HCT116 (cell line): ENCODE measurements at regions not wholly inside any gene's neighbourhood (a gene's known extent, or its start where the extent isn't known, plus 50 kb on each side); places are given as distances from the start of the nearest gene placed in this dataset.

Experiments
- ATAC-seq: fragments of 200-7000 bp; cut with Tn5 transposase; 2 replicates; pipeline ENCODE4 v1.9.1; 2020; ENCODE audit warnings: mild to moderate bottlenecking, moderate library complexity
- BruUV-seq: library from RNA; stranded (reverse); fragments of 400-500 nt; replicated peaks from 2 replicates; lab custom pipeline; 2021; lab: Mats Ljungman, UMichigan
- CTCF ChIA-PET: fragments of 300-600 bp; sonication (Branson Sonifier 250); formaldehyde crosslinking; loops from one replicate; lab custom pipeline; 2021; ENCODE audit warnings: antibody characterized with exemption; lab: Charles Lee
- POLR2A ChIA-PET: fragments of 300-600, 350-600 bp; sonication (Branson Sonifier 250); formaldehyde crosslinking; loops from one replicate; lab custom pipeline; 2021; ENCODE audit warnings: antibody characterized with exemption; lab: Charles Lee
- RAD21 ChIA-PET, 2 experiments: fragments of 300-600 bp; sonication (Branson Sonifier 250); formaldehyde crosslinking; loops; one replicate each; lab custom pipeline; 2023; ENCODE audit warnings: low total read pairs in 2 of 2; ENCODE audit not compliant: uncharacterized antibody in 2 of 2, unreplicated experiment in 2 of 2, low non-redundant PET in 1 of 2; lab: Charles Lee
- DNase-seq: peaks from one replicate; pipeline ENCODE4 v3.0.0-alpha.2; 2010; ENCODE audit warnings: low read depth, low spot score
- H2AFZ ChIP-seq: fragments of 200-600 bp; shearing (Covaris generic), sonication (generic); 2 replicates; pipeline ENCODE4 v1.6.1; 2017; ENCODE audit warnings: low read depth, mixed run types, mixed read lengths, antibody characterized with exemption, low read length; ENCODE audit not compliant: poor library complexity, severe bottlenecking
- H3K27ac ChIP-seq: 2 replicates; pipeline ENCODE4 v1.5.1; 2012; ENCODE audit warnings: low read depth, low read length
- H3K27me3 ChIP-seq: fragments of 200-600 bp; sonication (generic); 2 replicates; pipeline ENCODE4 v1.6.1; 2016; ENCODE audit warnings: mixed run types, low read length, mixed read lengths; ENCODE audit not compliant: insufficient read depth
- H3K36me3 ChIP-seq, 2 experiments: fragments of 200-500 bp in 1 of 2; fragments of 200-600 bp in 1 of 2; sonication (Bioruptor generic) in 1 of 2; sonication (generic) in 1 of 2; 2 replicates each; pipeline versions ENCODE4 v1.5.1 to v1.6.1; 2014 to 2016; ENCODE audit warnings: low read length in 2 of 2, inconsistent platforms in 1 of 2, mixed read lengths in 1 of 2, mixed run types in 1 of 2; ENCODE audit not compliant: insufficient read depth in 2 of 2, control insufficient read depth in 1 of 2
- H3K4me1 ChIP-seq, 2 experiments: fragments of 200-600 bp in 1 of 2; sonication (generic) in 1 of 2; 2 replicates each; pipeline versions ENCODE4 v1.5.1 to v1.6.1; 2012 to 2017; ENCODE audit warnings: low read length in 2 of 2, inconsistent platforms in 1 of 2, mild to moderate bottlenecking in 1 of 2, mixed read lengths in 1 of 2, mixed run types in 1 of 2, moderate library complexity in 1 of 2; ENCODE audit not compliant: insufficient read depth in 2 of 2, control insufficient read depth in 1 of 2
- H3K4me2 ChIP-seq: fragments of 200-600 bp; sonication (generic); 2 replicates; pipeline ENCODE4 v1.6.1; 2017; ENCODE audit warnings: mixed run types, low read length, mixed read lengths
- H3K4me3 ChIP-seq, 2 experiments: fragments of 200-600 bp in 1 of 2; sonication (generic) in 1 of 2; replicated peaks in 1 of 2; 2 replicates each; pipeline ENCODE4 v1.5.1; 2011 to 2016; ENCODE audit warnings: low read length in 2 of 2, control low read depth in 1 of 2, low read depth in 1 of 2, mild to moderate bottlenecking in 1 of 2, mixed read lengths in 1 of 2, mixed run types in 1 of 2
- H3K79me2 ChIP-seq: fragments of 200-600 bp; sonication (generic); 2 replicates; pipeline ENCODE4 v1.6.1; 2017; ENCODE audit warnings: mild to moderate bottlenecking, mixed run types, low read length, moderate library complexity, mixed read lengths; ENCODE audit not compliant: insufficient read depth
- H3K9ac ChIP-seq: fragments of 200-600 bp; sonication (generic); 2 replicates; pipeline ENCODE4 v1.6.1; 2016; ENCODE audit warnings: low read length, mixed read lengths
- H3K9me2 ChIP-seq: fragments of 200-600 bp; sonication (generic), shearing (Covaris generic); 2 replicates; pipeline ENCODE4 v1.6.1; 2017; ENCODE audit warnings: mixed run types, mild to moderate bottlenecking, moderate library complexity; ENCODE audit not compliant: insufficient read depth
- H3K9me3 ChIP-seq, 2 experiments: fragments of 200-500 bp in 1 of 2; fragments of 200-600 bp in 1 of 2; sonication (Bioruptor generic) in 1 of 2; sonication (generic) in 1 of 2; 2 replicates each; pipeline ENCODE4 v1.6.1; 2014 to 2017; ENCODE audit warnings: low read length in 2 of 2, mixed read lengths in 2 of 2, inconsistent platforms in 1 of 2, low read depth in 1 of 2, mild to moderate bottlenecking in 1 of 2, mixed run types in 1 of 2, moderate library complexity in 1 of 2; ENCODE audit not compliant: control insufficient read depth in 1 of 2, insufficient read depth in 1 of 2
- H4K20me1 ChIP-seq: fragments of 200-600 bp; sonication (generic), shearing (Covaris generic); 2 replicates; pipeline ENCODE4 v1.6.1; 2017; ENCODE audit warnings: mixed run types, mild to moderate bottlenecking, moderate library complexity; ENCODE audit not compliant: insufficient read depth
- ATF3 ChIP-seq: IDR thresholded peaks from 2 replicates; pipeline ENCODE4 v1.6.1; 2012
- CBX3 ChIP-seq: IDR thresholded peaks from 2 replicates; pipeline ENCODE4 v1.6.1; 2012; ENCODE audit warnings: low read depth
- CTCF ChIP-seq, 3 experiments: fragments of 200-600 bp in 1 of 3; sonication (generic) in 1 of 3; IDR thresholded peaks in 2 of 3; conservative IDR thresholded peaks in 1 of 3; 2 replicates each; pipeline ENCODE4 v1.5.1; 2012 to 2017; ENCODE audit warnings: low read depth in 2 of 3, low read length in 2 of 3, antibody characterized with exemption in 1 of 3, borderline replicate concordance in 1 of 3, control low read depth in 1 of 3, mild to moderate bottlenecking in 1 of 3, mixed read lengths in 1 of 3, mixed run types in 1 of 3, moderate library complexity in 1 of 3; ENCODE audit not compliant: insufficient read depth in 1 of 3
- EGR1 ChIP-seq: IDR thresholded peaks from 2 replicates; pipeline ENCODE4 v1.6.1; 2012; ENCODE audit warnings: low read depth
- EZH2 ChIP-seq: fragments of 200-600 bp; sonication (generic); IDR thresholded peaks from 2 replicates; pipeline ENCODE4 v1.6.1; 2017; ENCODE audit warnings: antibody characterized with exemption, mixed run types
- EZH2phosphoT487 ChIP-seq: fragments of 200-600 bp; IDR thresholded peaks from 2 replicates; pipeline ENCODE4 v1.6.1; 2018; ENCODE audit warnings: antibody characterized with exemption, borderline replicate concordance
- JUND ChIP-seq: IDR thresholded peaks from 2 replicates; pipeline ENCODE4 v1.6.1; 2012
- MAX ChIP-seq: IDR thresholded peaks from 2 replicates; pipeline ENCODE4 v1.6.1; 2012
- POLR2A ChIP-seq: IDR thresholded peaks from 2 replicates; pipeline ENCODE4 v1.7.0; 2011; ENCODE audit warnings: borderline replicate concordance; ENCODE audit not compliant: insufficient read depth, insufficient read length; ENCODE audit errors: extremely low read depth
- POLR2AphosphoS5 ChIP-seq: IDR thresholded peaks from 2 replicates; pipeline ENCODE4 v1.6.1; 2011; ENCODE audit warnings: mild to moderate bottlenecking, low read depth, low read length, moderate library complexity
- REST ChIP-seq: IDR thresholded peaks from 2 replicates; pipeline ENCODE4 v1.6.1; 2012; ENCODE audit warnings: low read depth
- SIN3A ChIP-seq: IDR thresholded peaks from 2 replicates; pipeline ENCODE4 v1.6.1; 2012; ENCODE audit warnings: low read depth
- SP1 ChIP-seq: IDR thresholded peaks from 2 replicates; pipeline ENCODE4 v1.6.1; 2012; ENCODE audit warnings: low read depth
- TCF7L2 ChIP-seq: IDR thresholded peaks from 2 replicates; pipeline ENCODE4 v1.7.0; 2011; ENCODE audit warnings: borderline replicate concordance, inconsistent platforms; ENCODE audit not compliant: insufficient read depth, insufficient read length; ENCODE audit errors: extremely low read depth
- ZBTB33 ChIP-seq: IDR thresholded peaks from 2 replicates; pipeline ENCODE4 v1.6.1; 2011; ENCODE audit warnings: mild to moderate bottlenecking, low read length, moderate library complexity; ENCODE audit not compliant: insufficient replicate concordance; ENCODE audit errors: extremely low read depth
- ZFX ChIP-seq: fragments of 450-650 bp; IDR thresholded peaks from 2 replicates; pipeline ENCODE4 v1.6.1; 2017
- ZNF274 ChIP-seq: fragments of 200-500 bp; sonication (Bioruptor generic); IDR thresholded peaks from 2 replicates; pipeline ENCODE4 v1.6.1; 2014; ENCODE audit warnings: mild to moderate bottlenecking, low read depth, low read length, inconsistent platforms
- intact Hi-C: fragments of 100-400 bp; cut with micrococcal nuclease; formaldehyde crosslinking; loops from 2 replicates; pipeline ENCODE4 v1.10.0; 2022

- intact Hi-C loops = no loop called here
- H3K79me2 ChIP-seq = no peaks in the 10 kb centered on the region
- no peak overlapping the region for H3K27ac ChIP-seq
- no peak overlapping the region for H3K4me3 ChIP-seq
- no peak for ATAC-seq
- H3K27me3 ChIP-seq = no peaks in the 10 kb centered on the region
- no peaks in the 10 kb centered on the region for H4K20me1 ChIP-seq
- no peak overlapping the region for H3K9ac ChIP-seq
- ChIA-PET CTCF (no interaction called here), RAD21 (no interaction called here), POLR2A (no interaction called here)
- peaks cover 0 to 5% of the 10 kb centered on the region in 2 experiments; a peak in 2 of 4 replicates for H3K9me3 ChIP-seq
- no TSS peak for BruUV-seq
- no peak overlapping the region for H3K4me2 ChIP-seq
- DNase-seq = no peak
- H2AFZ ChIP-seq = no peak overlapping the region
- H3K4me1 ChIP-seq = no peaks in the 10 kb centered on the region
- H3K9me2 ChIP-seq = no peaks in the 10 kb centered on the region
- no peak for TF ChIP-seq POLR2AphosphoS5
- no peak for TF ChIP-seq JUND
- TF ChIP-seq ZFX = no peak
- TF ChIP-seq POLR2A = no peak
- no peak for TF ChIP-seq CTCF (IDR thresholded peaks at IDR 0.05 in 2 of 3, conservative IDR thresholded peaks at IDR 0.05 in 1 of 3; ENCODE audit: borderline replicate concordance in 1 of 3, insufficient read depth in 1 of 3, low read depth in 2 of 3, low read length in 2 of 3)
- TF ChIP-seq ZBTB33 = no peak
- TF ChIP-seq EGR1 = no peak
- TF ChIP-seq EZH2phosphoT487 = no peak
- TF ChIP-seq ATF3 = no peak
- no peak for TF ChIP-seq REST
- no peak for TF ChIP-seq EZH2
- no peak for TF ChIP-seq SIN3A
- no peak for TF ChIP-seq ZNF274
- no peak for TF ChIP-seq SP1
- TF ChIP-seq CBX3 = no peak
- no peak for TF ChIP-seq MAX
- no peak for TF ChIP-seq TCF7L2
- H3K36me3 ChIP-seq = no peaks in the 10 kb centered on the region
Measured at GRCh38 chr11:23403210-23404185, 543.2 kb upstream of the CCDC179 start.
